ENCODE measurements at regions not wholly inside any gene's neighbourhood (a gene's known extent, or its start where the extent isn't known, plus 50 kb on each side); places are given as distances from the start of the nearest gene placed in this dataset.

GRCh38 chr3:177314897-177315296, 117.6 kb upstream of the TBL1XR1 start:
- DNase-seq (ENCODE audit: low spot score), result no peak
- no peak for ATAC-seq (ENCODE audit: low FRiP score)
- no peak for TF ChIP-seq CTCF (IDR thresholded peaks at IDR 0.05)

- ATAC-seq (ENCODE audit: low FRiP score) (no peak), DNase-seq (ENCODE audit: low spot score) (no peak)
- TF ChIP-seq CTCF (IDR thresholded peaks at IDR 0.05), result no peak
These were observed 120.0 kb upstream of the TBL1XR1 start for GRCh38 chr3:177317247-177317646.

GRCh38 chr3:177318559-177318958, 121.3 kb upstream of the TBL1XR1 start:
- no peak for DNase-seq (ENCODE audit: low spot score)
- ATAC-seq (ENCODE audit: low FRiP score), result no peak
- no peak for TF ChIP-seq CTCF (IDR thresholded peaks at IDR 0.05)

- peak; percentile 48 for ATAC-seq (ENCODE audit: low FRiP score)
- no peak for DNase-seq (ENCODE audit: low spot score)
These were observed 123.5 kb upstream of the TBL1XR1 start for GRCh38 chr3:177320765-177321247.

GRCh38 chr3:177321819-177322218, 124.5 kb upstream of the TBL1XR1 start:
- no peak for TF ChIP-seq CTCF (IDR thresholded peaks at IDR 0.05)
- no peak for DNase-seq (ENCODE audit: low spot score)
- ATAC-seq (ENCODE audit: low FRiP score), result no peak

More at GRCh38 chr3:177320765-177321247, 123.5 kb upstream of the TBL1XR1 start:
- no peak for TF ChIP-seq CTCF (IDR thresholded peaks at IDR 0.05)

- DNase-seq (ENCODE audit: low spot score), result no peak
- no peak for TF ChIP-seq CTCF (IDR thresholded peaks at IDR 0.05)
- no peak for ATAC-seq (ENCODE audit: low FRiP score)
These were observed 125.6 kb upstream of the TBL1XR1 start for GRCh38 chr3:177322881-177323280.

- DNase-seq (ENCODE audit: low spot score) (no peak), ATAC-seq (ENCODE audit: low FRiP score) (peak; percentile 80)
- no peak for TF ChIP-seq CTCF (IDR thresholded peaks at IDR 0.05)
These were observed 132.6 kb upstream of the TBL1XR1 start for GRCh38 chr3:177329854-177330253.

All from omental fat pad (tissue), 3 donors.